Activated CD8-positive, alpha-beta T cell treated with anti-CD3 and anti-CD28 coated beads for 36 hours (primary cell): ENCODE measurements at regions not wholly inside any gene's neighbourhood (a gene's known extent, or its start where the extent isn't known, plus 50 kb on each side); places are given as distances from the start of the nearest gene placed in this dataset.

Source experiments
- ATAC-seq: fragments of 200-7000 bp; cut with Tn5 transposase; one replicate; pipeline ENCODE4 v1.10.0; 2021; ENCODE audit warnings: mild to moderate bottlenecking, moderate library complexity
- CTCF ChIA-PET: fragments of 350-600 bp; sonication (Branson Sonifier 250); formaldehyde crosslinking; loops from one replicate; lab custom pipeline; 2021; ENCODE audit warnings: antibody characterized with exemption; lab: Charles Lee
- POLR2A ChIA-PET: fragments of 350-600 bp; sonication (Branson Sonifier 250); formaldehyde crosslinking; loops from one replicate; lab custom pipeline; 2021; ENCODE audit warnings: antibody characterized with exemption; lab: Charles Lee
- DNase-seq: peaks from one replicate; pipeline ENCODE4 v3.0.0-alpha.2; 2020
- H3K27ac Mint-ChIP-seq: one replicate; pipeline ENCODE4 v1.8.0; 2021; ENCODE audit warnings: mild to moderate bottlenecking, mixed read lengths
- H3K27me3 Mint-ChIP-seq: one replicate; pipeline ENCODE4 v1.8.0; 2021; ENCODE audit warnings: mixed read lengths
- H3K36me3 Mint-ChIP-seq: one replicate; pipeline ENCODE4 v1.8.0; 2021; ENCODE audit warnings: low read depth, mixed read lengths
- H3K4me1 Mint-ChIP-seq: one replicate; pipeline ENCODE4 v1.8.0; 2021; ENCODE audit warnings: low read depth, mixed read lengths
- H3K4me3 Mint-ChIP-seq: one replicate; pipeline ENCODE4 v1.8.0; 2021; ENCODE audit warnings: mild to moderate bottlenecking, moderate library complexity, mixed read lengths
- H3K9me3 Mint-ChIP-seq: one replicate; pipeline ENCODE4 v1.8.0; 2021; ENCODE audit warnings: mixed read lengths
- CTCF ChIP-seq: fragments of 200-600 bp; IDR thresholded peaks from one replicate; pipeline ENCODE4 v1.8.0; 2022; ENCODE audit warnings: antibody characterized with exemption, mild to moderate bottlenecking
- intact Hi-C: fragments of 100-400 bp; cut with micrococcal nuclease; formaldehyde crosslinking; loops from one replicate; pipeline ENCODE4 v1.10.0; 2022

- Mint-ChIP-seq H3K27me3 (peaks cover 3% of the 10 kb centered on the region), H3K4me3 (no peak overlapping the region), H3K36me3 (no peaks in the 10 kb centered on the region), H3K4me1 (no peaks in the 10 kb centered on the region), H3K27ac (no peak overlapping the region), H3K9me3 (no peaks in the 10 kb centered on the region)
- no peak for TF ChIP-seq CTCF
- CTCF ChIA-PET = no interaction called here
- POLR2A ChIA-PET = no interaction called here
- intact Hi-C loops = no loop called here
- DNase-seq (no peak), ATAC-seq (no peak)
These were observed 59.4 kb downstream of the PLCE1 start for GRCh38 chr10:94052866-94053791.

- intact Hi-C loops = no loop called here
- Mint-ChIP-seq H3K27me3 (no peaks in the 10 kb centered on the region), H3K4me3 (no peak overlapping the region), H3K27ac (no peak overlapping the region), H3K36me3 (no peaks in the 10 kb centered on the region), H3K9me3 (no peaks in the 10 kb centered on the region), H3K4me1 (no peaks in the 10 kb centered on the region)
- no peak for DNase-seq
- POLR2A ChIA-PET = no interaction called here
- no peak for ATAC-seq
- CTCF ChIA-PET = no interaction called here
- no peak for TF ChIP-seq CTCF
These were observed 65.6 kb downstream of the PLCE1 start for GRCh38 chr10:94059178-94059883.

GRCh38 chr10:94061026-94061425 is 67.3 kb downstream of the PLCE1 start:
- CTCF ChIA-PET = interaction anchor here (1.2 kb wide), 1 partner anchor 12 kb away, joined by 3 read pairs; no protein-coding TSS in a partner anchor
- H3K27ac Mint-ChIP-seq = no peak overlapping the region

GRCh38 chr10:94062611-94063010 is 68.9 kb downstream of the PLCE1 start:
- Mint-ChIP-seq H3K27ac (no peak overlapping the region), H3K4me3 (no peak overlapping the region), H3K27me3 (no peaks in the 10 kb centered on the region), H3K9me3 (no peaks in the 10 kb centered on the region), H3K36me3 (no peaks in the 10 kb centered on the region), H3K4me1 (no peaks in the 10 kb centered on the region)
- DNase-seq (no peak), ATAC-seq (no peak)
- POLR2A ChIA-PET = no interaction called here
- intact Hi-C loops = no loop called here
- CTCF ChIA-PET = no interaction called here
- no peak for TF ChIP-seq CTCF

More at GRCh38 chr10:94061026-94061425, 67.3 kb downstream of the PLCE1 start:
- ATAC-seq (no peak), DNase-seq (no peak)
- TF ChIP-seq CTCF = no peak
- intact Hi-C loops = no loop called here
- Mint-ChIP-seq H3K27me3 (no peaks in the 10 kb centered on the region), H3K4me1 (no peaks in the 10 kb centered on the region), H3K36me3 (no peaks in the 10 kb centered on the region), H3K4me3 (no peak overlapping the region), H3K9me3 (no peaks in the 10 kb centered on the region)
- POLR2A ChIA-PET = no interaction called here

- no peaks in the 10 kb centered on the region for H3K9me3 Mint-ChIP-seq
- no peak overlapping the region for H3K4me3 Mint-ChIP-seq
- POLR2A ChIA-PET = no interaction called here
- no peaks in the 10 kb centered on the region for H3K36me3 Mint-ChIP-seq
- ATAC-seq (no peak), DNase-seq (no peak)
- H3K4me1 Mint-ChIP-seq = no peaks in the 10 kb centered on the region
- intact Hi-C loops = no loop called here
- H3K27ac Mint-ChIP-seq = no peak overlapping the region
- CTCF ChIA-PET = no interaction called here
- TF ChIP-seq CTCF = no peak
- H3K27me3 Mint-ChIP-seq = no peaks in the 10 kb centered on the region
These were observed 71.6 kb downstream of the PLCE1 start for GRCh38 chr10:94065362-94065761.
